ENCODE measurements at regions not wholly inside any gene's neighbourhood (a gene's known extent, or its start where the extent isn't known, plus 50 kb on each side); places are given as distances from the start of the nearest gene placed in this dataset.

- no peak for DNase-seq
Measured at GRCh38 chr3:182092662-182093262, 381.0 kb downstream of the SOX2 start.

- no peak for DNase-seq
Measured at GRCh38 chr3:182094321-182094720, 382.6 kb downstream of the SOX2 start.

GRCh38 chr3:182104881-182105280 lies 393.2 kb downstream of the SOX2 start:
- DNase-seq, result no peak

- DNase-seq, result no peak
Measured at GRCh38 chr3:182105875-182106274, 394.1 kb downstream of the SOX2 start.

- no peak for DNase-seq
Measured at GRCh38 chr3:182108371-182108770, 396.6 kb downstream of the SOX2 start.

- no peak for DNase-seq
Measured at GRCh38 chr3:182111967-182112366, 400.2 kb downstream of the SOX2 start.

GRCh38 chr3:182115328-182116015 lies 403.7 kb downstream of the SOX2 start:
- DNase-seq, result no peak

- no peak for DNase-seq
Measured at GRCh38 chr3:182116386-182116785, 404.7 kb downstream of the SOX2 start.

GRCh38 chr3:182117131-182117530 lies 405.4 kb downstream of the SOX2 start:
- no peak for DNase-seq

- DNase-seq, result no peak
Measured at GRCh38 chr3:182117583-182117982, 405.9 kb downstream of the SOX2 start.

- no peak for DNase-seq
Measured at GRCh38 chr3:182118066-182118465, 406.3 kb downstream of the SOX2 start.

- no peak for DNase-seq
Measured at GRCh38 chr3:182121401-182121800, 409.7 kb downstream of the SOX2 start.

GRCh38 chr3:182122779-182123178 lies 411.1 kb downstream of the SOX2 start:
- DNase-seq, result no peak

GRCh38 chr3:182124187-182124586 lies 412.5 kb downstream of the SOX2 start:
- DNase-seq, result no peak

GRCh38 chr3:182124716-182125115 lies 413.0 kb downstream of the SOX2 start:
- DNase-seq, result no peak

GRCh38 chr3:182129740-182130139 lies 418.0 kb downstream of the SOX2 start:
- no peak for DNase-seq

GRCh38 chr3:182133752-182134151 lies 422.0 kb downstream of the SOX2 start:
- DNase-seq, result no peak

GRCh38 chr3:182135056-182135455 lies 423.3 kb downstream of the SOX2 start:
- no peak for DNase-seq

GRCh38 chr3:182136008-182136910 lies 424.5 kb downstream of the SOX2 start:
- no peak for DNase-seq

GRCh38 chr3:182138393-182138792 lies 426.7 kb downstream of the SOX2 start:
- no peak for DNase-seq

GRCh38 chr3:182139627-182140357 lies 428.1 kb downstream of the SOX2 start:
- DNase-seq, result no peak

- no peak for DNase-seq
Measured at GRCh38 chr3:182142928-182143327, 431.2 kb downstream of the SOX2 start.

GRCh38 chr3:182143903-182144302 lies 432.2 kb downstream of the SOX2 start:
- DNase-seq, result no peak
